ENCODE measurements at regions not wholly inside any gene's neighbourhood (a gene's known extent, or its start where the extent isn't known, plus 50 kb on each side); places are given as distances from the start of the nearest gene placed in this dataset.

DNA sequence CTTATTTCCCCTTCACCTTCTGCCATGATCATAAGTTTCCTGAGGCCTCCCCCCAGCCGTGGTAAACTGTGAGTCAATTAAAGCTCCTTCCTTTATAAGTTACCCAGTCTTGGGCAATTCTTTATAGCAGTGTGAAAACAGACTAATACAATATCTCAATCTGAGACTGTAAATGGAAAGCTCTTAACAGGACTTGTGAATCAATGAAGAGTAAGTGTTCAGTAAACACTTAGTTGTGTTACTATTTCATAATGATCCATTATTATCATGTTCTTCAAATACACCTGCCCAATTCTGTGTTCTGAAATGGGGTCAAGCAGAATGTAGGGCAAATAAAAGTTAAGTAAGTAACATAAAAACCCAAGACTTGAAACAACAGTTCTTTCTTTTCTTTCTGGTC lies 266.2 kb downstream of the TENT5A start:
- TF ChIP-seq, protein P1, sequence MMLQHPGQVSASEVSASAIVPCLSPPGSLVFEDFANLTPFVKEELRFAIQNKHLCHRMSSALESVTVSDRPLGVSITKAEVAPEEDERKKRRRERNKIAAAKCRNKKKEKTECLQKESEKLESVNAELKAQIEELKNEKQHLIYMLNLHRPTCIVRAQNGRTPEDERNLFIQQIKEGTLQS (IDR thresholded peaks at IDR 0.05), result no peak
- TF ChIP-seq, protein P2, sequence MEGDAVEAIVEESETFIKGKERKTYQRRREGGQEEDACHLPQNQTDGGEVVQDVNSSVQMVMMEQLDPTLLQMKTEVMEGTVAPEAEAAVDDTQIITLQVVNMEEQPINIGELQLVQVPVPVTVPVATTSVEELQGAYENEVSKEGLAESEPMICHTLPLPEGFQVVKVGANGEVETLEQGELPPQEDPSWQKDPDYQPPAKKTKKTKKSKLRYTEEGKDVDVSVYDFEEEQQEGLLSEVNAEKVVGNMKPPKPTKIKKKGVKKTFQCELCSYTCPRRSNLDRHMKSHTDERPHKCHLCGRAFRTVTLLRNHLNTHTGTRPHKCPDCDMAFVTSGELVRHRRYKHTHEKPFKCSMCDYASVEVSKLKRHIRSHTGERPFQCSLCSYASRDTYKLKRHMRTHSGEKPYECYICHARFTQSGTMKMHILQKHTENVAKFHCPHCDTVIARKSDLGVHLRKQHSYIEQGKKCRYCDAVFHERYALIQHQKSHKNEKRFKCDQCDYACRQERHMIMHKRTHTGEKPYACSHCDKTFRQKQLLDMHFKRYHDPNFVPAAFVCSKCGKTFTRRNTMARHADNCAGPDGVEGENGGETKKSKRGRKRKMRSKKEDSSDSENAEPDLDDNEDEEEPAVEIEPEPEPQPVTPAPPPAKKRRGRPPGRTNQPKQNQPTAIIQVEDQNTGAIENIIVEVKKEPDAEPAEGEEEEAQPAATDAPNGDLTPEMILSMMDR (IDR thresholded peaks at IDR 0.05; ENCODE audit: low read depth, low read length, missing input control), result no peak
- TF ChIP-seq, protein P3, sequence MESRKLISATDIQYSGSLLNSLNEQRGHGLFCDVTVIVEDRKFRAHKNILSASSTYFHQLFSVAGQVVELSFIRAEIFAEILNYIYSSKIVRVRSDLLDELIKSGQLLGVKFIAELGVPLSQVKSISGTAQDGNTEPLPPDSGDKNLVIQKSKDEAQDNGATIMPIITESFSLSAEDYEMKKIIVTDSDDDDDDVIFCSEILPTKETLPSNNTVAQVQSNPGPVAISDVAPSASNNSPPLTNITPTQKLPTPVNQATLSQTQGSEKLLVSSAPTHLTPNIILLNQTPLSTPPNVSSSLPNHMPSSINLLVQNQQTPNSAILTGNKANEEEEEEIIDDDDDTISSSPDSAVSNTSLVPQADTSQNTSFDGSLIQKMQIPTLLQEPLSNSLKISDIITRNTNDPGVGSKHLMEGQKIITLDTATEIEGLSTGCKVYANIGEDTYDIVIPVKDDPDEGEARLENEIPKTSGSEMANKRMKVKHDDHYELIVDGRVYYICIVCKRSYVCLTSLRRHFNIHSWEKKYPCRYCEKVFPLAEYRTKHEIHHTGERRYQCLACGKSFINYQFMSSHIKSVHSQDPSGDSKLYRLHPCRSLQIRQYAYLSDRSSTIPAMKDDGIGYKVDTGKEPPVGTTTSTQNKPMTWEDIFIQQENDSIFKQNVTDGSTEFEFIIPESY (IDR thresholded peaks at IDR 0.05), result no peak
- TF ChIP-seq SP1 (IDR thresholded peaks at IDR 0.05) (no peak), EGR1 (IDR thresholded peaks at IDR 0.05; ENCODE audit: low read depth in 2 of 2) (no peak), RAD21 (IDR thresholded peaks at IDR 0.05) (no peak), TAF1 (conservative IDR thresholded peaks at IDR 0.05) (no peak)
